Stimulated activated memory B cell treated with anti-CD40 and anti-IgM and Interleukin-4, amounts not matched to agents 10 μg/mL and 1 μg/mL and 100 μg/mL, for 72 hours (primary cell): ENCODE measurements at regions not wholly inside any gene's neighbourhood (a gene's known extent, or its start where the extent isn't known, plus 50 kb on each side); places are given as distances from the start of the nearest gene placed in this dataset.

Source experiments
- ATAC-seq: fragments of 150-1000 bp; cut with Tn5 transposase; 2 replicates; pipeline ENCODE4 v1.10.0; 2021
- H3K27ac Mint-ChIP-seq: one replicate; pipeline ENCODE4 v1.8.0; 2022; ENCODE audit warnings: mild to moderate bottlenecking, mixed read lengths
- H3K27me3 Mint-ChIP-seq: one replicate; pipeline ENCODE4 v1.8.0; 2022; ENCODE audit warnings: mixed read lengths
- H3K36me3 Mint-ChIP-seq: one replicate; pipeline ENCODE4 v1.8.0; 2022; ENCODE audit warnings: mixed read lengths
- H3K4me1 Mint-ChIP-seq: one replicate; pipeline ENCODE4 v1.8.0; 2022; ENCODE audit warnings: mixed read lengths
- H3K4me3 Mint-ChIP-seq: one replicate; pipeline ENCODE4 v1.8.0; 2022; ENCODE audit warnings: mild to moderate bottlenecking, moderate library complexity, mixed read lengths
- H3K9me3 Mint-ChIP-seq: one replicate; pipeline ENCODE4 v1.8.0; 2022; ENCODE audit warnings: mixed read lengths

DNA sequence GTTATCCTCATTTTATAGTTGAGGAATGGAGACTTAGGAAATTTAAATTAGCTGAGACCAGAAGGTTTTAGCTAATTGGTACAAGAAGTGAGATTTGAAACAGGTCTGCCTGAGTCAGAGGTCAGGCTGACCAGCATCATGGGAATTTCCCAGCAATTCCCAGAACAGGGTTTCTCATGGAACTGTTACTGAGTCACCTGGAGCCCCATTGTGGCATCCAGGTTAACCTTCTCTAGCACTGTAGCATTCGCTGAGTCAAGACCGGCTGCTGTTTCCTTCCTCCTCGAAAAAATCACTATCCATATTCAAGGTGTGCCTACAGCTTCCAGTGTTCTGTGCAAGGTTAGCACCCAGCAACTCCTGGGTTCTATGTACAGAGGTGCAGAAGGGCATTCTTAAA, 238.0 kb upstream of the MAN1A1 start:
- H3K4me3 Mint-ChIP-seq, result no peak overlapping the region
- no peak overlapping the region for H3K27ac Mint-ChIP-seq
- ATAC-seq, result no peak

DNA sequence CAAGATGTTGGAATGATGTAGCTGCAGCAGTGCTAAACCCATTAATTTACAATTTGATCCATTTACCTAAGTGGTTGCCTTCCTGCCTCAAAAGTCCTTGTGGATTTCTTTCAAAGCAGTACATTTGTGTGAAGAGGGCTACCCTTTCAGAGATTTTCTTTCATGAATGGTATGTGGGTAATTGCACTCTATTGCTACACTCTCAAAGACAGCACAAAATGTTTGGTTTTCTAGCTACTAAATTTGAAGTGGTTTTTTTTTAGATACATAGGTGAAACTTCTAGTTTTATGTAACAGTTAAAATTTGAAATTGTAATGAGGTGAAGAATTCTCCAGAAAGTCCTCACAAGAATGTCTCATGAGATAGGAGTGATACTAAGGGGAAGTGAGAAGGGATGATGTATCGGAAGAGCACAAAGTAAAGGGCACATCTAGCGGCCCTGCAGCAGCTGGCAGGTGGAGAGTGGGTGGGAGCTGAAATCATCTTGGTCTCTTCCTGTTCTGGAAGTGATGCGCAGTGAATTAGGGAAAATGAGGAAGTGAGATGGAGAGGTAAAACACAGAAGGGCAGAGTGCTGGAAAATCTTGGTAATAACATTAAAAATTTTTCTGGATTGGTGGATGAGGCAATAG, 236.8 kb upstream of the MAN1A1 start:
- peak; percentile 93 for ATAC-seq
- Mint-ChIP-seq H3K36me3 (no peaks in the 10 kb centered on the region), H3K9me3 (no peaks in the 10 kb centered on the region), H3K27ac (no peak overlapping the region), H3K4me3 (no peak overlapping the region), H3K27me3 (no peaks in the 10 kb centered on the region), H3K4me1 (peaks cover 7% of the 10 kb centered on the region)

More for the DNA sequence above, 238.0 kb upstream of the MAN1A1 start:
- Mint-ChIP-seq H3K36me3 (no peaks in the 10 kb centered on the region), H3K9me3 (no peaks in the 10 kb centered on the region), H3K27me3 (no peaks in the 10 kb centered on the region), H3K4me1 (peaks cover 7% of the 10 kb centered on the region)

DNA sequence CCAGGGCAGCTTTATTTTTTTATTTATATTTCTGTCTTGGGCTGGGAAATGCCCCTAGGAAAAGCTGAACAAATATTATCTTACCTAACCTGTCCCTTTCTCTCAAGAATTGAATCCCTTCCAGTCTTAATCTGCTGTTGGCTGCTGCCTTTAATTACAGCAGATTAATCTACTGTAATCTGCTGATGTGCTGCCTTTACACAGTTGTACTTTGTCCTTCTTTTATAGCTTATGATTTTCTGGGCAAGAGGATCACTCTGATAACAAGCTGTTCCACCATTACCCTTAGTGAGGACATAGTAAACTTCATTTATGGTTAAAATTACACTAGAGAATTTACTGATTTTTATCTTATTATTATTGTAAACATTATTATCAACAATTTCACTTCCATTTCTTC, 234.5 kb upstream of the MAN1A1 start:
- no peak overlapping the region for H3K4me3 Mint-ChIP-seq
- no peaks in the 10 kb centered on the region for H3K36me3 Mint-ChIP-seq
- H3K4me1 Mint-ChIP-seq, result peaks cover 7% of the 10 kb centered on the region
- ATAC-seq, result no peak
- no peaks in the 10 kb centered on the region for H3K27me3 Mint-ChIP-seq
- peak overlapping the region; percentile 59 for H3K27ac Mint-ChIP-seq
- no peaks in the 10 kb centered on the region for H3K9me3 Mint-ChIP-seq

DNA sequence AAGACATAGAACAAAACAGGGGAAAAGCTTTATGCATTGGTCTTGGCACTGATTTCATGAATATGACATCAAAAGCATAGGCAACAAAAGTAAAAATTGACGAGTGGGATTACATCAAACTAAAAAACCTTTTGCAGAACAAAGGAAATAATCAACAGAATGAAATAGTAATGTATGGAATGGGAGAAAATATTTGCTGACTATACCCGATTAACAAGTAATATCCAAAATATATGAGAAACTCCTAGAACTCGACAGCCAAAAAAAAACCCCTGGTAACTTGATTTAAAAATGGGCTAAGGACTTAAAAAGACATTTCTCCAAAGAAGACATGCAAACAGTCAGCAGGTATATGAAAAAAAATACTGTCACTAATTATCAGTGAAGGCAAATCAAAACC, 231.7 kb upstream of the MAN1A1 start:
- H3K4me3 Mint-ChIP-seq, result no peak overlapping the region
- H3K4me1 Mint-ChIP-seq, result peaks cover under 1% of the 10 kb centered on the region
- peaks cover 7% of the 10 kb centered on the region for H3K36me3 Mint-ChIP-seq
- no peak for ATAC-seq
- H3K9me3 Mint-ChIP-seq, result peaks cover 8% of the 10 kb centered on the region
- no peak overlapping the region for H3K27ac Mint-ChIP-seq
- H3K27me3 Mint-ChIP-seq, result no peaks in the 10 kb centered on the region

DNA sequence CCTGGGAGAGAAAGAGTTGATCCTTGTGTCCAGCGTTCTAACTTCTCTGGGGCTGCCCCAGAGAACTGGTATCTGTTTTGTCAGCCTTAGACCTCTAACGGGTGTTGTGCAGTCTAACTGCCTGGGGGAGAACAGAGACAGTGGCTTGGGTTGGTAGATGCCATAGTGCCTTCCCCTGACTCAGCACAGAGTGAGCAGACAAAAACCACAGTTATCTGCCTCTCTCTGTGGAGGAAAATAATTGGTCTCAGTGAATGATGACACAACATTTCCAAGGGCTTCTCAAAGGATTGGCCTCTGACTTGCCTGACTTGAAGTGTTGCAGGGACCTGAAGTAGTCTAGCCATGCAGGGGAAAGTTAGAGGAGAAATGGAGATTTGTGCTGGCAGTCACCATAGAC, 226.2 kb upstream of the MAN1A1 start:
- H3K9me3 Mint-ChIP-seq, result peaks cover 10% of the 10 kb centered on the region
- peaks cover 8% of the 10 kb centered on the region for H3K36me3 Mint-ChIP-seq
- H3K27ac Mint-ChIP-seq, result no peak overlapping the region

DNA sequence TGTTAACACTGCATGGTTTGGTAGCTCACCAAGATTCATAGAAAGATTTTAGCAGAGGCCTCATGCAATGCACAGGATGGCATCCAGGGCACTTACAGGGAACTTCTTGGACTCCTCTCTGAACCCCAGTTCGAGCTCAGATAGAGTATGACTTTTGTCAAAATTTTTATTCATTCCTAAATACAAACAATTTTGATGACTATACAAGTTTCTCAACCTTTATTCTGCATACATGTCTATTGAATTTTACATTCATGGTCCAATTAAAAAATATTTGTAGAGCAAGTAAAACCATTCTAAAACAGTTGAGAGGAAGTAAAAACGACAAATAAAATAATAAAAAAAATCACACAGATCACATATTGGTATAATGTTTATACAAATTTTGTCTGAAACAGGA, 219.0 kb upstream of the MAN1A1 start:
- no peaks in the 10 kb centered on the region for H3K4me1 Mint-ChIP-seq
- no peak overlapping the region for H3K27ac Mint-ChIP-seq
- H3K4me3 Mint-ChIP-seq, result no peak overlapping the region
- H3K36me3 Mint-ChIP-seq, result no peaks in the 10 kb centered on the region
- H3K27me3 Mint-ChIP-seq, result no peaks in the 10 kb centered on the region
- H3K9me3 Mint-ChIP-seq, result no peaks in the 10 kb centered on the region
- ATAC-seq, result no peak

More for the DNA sequence above, 226.2 kb upstream of the MAN1A1 start:
- Mint-ChIP-seq H3K27me3 (no peaks in the 10 kb centered on the region), H3K4me1 (no peaks in the 10 kb centered on the region), H3K4me3 (no peak overlapping the region)
- ATAC-seq, result no peak

DNA sequence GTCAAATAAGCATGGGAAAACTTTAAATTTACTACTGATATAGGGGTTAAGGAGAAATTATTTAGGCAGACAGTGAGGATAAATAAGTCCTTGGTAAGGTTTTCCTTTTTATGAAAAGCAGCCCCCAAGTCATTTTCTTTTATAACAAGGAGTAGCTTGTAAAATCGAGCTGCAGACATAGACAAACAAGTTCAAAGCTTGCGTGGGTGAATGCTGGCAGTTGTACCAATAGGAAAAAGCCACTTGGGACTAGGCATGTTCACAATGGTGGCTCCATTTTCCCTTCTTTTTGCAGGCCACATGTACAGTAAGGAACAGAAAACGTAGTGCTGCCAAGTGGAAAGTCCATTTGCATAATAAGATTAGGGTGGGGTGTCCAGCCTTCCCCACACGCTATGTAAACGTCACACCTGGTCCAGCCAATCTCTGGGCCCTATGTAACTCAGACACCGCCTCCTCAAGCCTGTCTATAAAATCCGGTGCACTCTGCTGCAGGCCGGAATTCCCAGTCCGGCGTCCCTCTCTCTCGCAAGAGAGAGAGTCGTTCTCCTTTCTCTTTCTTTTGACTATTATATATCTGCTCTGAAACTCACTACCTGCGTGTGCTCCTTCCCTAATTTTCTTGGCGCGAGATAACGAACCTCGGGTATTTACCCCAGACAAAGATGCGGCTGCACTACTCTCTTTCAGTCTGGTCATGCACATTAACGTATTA, 217.1 kb upstream of the MAN1A1 start:
- H3K27ac Mint-ChIP-seq, result no peak overlapping the region
- no peaks in the 10 kb centered on the region for H3K9me3 Mint-ChIP-seq
- ATAC-seq, result no peak
- no peaks in the 10 kb centered on the region for H3K36me3 Mint-ChIP-seq
- H3K27me3 Mint-ChIP-seq, result no peaks in the 10 kb centered on the region
- H3K4me3 Mint-ChIP-seq, result no peak overlapping the region
- no peaks in the 10 kb centered on the region for H3K4me1 Mint-ChIP-seq

DNA sequence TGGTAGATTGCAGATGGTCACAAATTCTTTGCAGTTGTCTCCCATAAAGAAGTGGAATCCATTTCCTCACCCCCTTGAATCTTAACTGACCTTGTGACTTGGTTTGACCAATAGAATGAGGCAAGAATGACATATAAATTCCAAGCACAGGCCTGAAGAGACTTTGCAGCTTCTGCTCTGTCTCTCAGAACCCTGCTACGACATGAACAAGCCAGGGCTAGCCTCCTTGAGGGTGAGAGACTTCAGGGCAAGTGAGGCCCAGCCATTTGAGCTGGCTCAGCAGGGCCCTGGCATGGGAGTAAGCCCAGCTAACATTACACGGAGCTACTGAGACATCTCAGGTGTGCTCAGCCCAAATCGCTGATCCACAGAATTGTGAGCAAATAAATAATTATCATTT, 216.3 kb upstream of the MAN1A1 start:
- Mint-ChIP-seq H3K36me3 (no peaks in the 10 kb centered on the region), H3K27ac (no peak overlapping the region)
- ATAC-seq, result no peak

DNA sequence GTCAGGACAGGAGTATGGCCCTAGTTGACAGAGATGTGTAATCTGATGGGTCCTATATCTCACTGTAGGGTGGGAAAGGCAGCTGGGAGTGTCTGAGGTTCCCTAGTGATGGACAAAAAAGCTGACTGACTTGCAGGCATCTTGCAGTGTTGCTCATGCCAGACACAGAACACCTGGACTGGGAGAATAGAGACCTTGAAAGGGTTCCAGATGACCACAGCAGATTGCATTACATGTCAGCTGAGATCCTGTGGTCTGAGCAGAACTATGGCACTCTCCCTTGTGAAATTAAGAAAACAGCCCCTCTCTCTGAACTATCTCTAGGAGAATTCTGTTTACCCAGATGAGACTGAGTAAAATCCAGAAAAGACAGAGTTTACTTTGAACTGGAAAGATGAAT, 212.6 kb upstream of the MAN1A1 start:
- Mint-ChIP-seq H3K27ac (no peak overlapping the region), H3K4me3 (no peak overlapping the region)
- peak; percentile 40 for ATAC-seq

More for the DNA sequence above, 216.3 kb upstream of the MAN1A1 start:
- Mint-ChIP-seq H3K27me3 (no peaks in the 10 kb centered on the region), H3K9me3 (no peaks in the 10 kb centered on the region), H3K4me1 (no peaks in the 10 kb centered on the region), H3K4me3 (no peak overlapping the region)

DNA sequence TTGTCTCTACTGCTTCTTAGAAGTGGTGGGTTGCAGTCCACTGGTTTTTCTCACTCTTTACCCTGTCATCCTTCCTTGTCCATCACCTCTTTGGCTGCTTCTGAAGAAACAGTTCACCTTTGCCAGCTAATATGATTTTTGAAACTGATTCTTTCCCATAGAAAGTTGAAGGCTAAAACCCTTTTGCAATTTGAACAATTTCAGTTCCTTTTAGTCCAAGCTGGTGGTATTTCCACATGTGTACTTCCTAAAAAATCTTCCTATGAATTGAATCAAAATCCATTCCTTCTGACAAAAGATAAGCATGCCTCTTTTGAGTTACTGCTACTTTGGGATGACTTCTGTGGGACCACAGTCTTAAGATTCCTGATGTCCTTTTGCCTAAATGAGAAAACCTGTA, 210.0 kb upstream of the MAN1A1 start:
- no peak overlapping the region for H3K27ac Mint-ChIP-seq
- H3K4me1 Mint-ChIP-seq, result no peaks in the 10 kb centered on the region
- ATAC-seq, result no peak
- H3K36me3 Mint-ChIP-seq, result peaks cover 2% of the 10 kb centered on the region
- no peak overlapping the region for H3K4me3 Mint-ChIP-seq
- no peaks in the 10 kb centered on the region for H3K27me3 Mint-ChIP-seq
- no peaks in the 10 kb centered on the region for H3K9me3 Mint-ChIP-seq

More for the DNA sequence above, 212.6 kb upstream of the MAN1A1 start:
- Mint-ChIP-seq H3K36me3 (no peaks in the 10 kb centered on the region), H3K27me3 (no peaks in the 10 kb centered on the region), H3K4me1 (no peaks in the 10 kb centered on the region), H3K9me3 (no peaks in the 10 kb centered on the region)

DNA sequence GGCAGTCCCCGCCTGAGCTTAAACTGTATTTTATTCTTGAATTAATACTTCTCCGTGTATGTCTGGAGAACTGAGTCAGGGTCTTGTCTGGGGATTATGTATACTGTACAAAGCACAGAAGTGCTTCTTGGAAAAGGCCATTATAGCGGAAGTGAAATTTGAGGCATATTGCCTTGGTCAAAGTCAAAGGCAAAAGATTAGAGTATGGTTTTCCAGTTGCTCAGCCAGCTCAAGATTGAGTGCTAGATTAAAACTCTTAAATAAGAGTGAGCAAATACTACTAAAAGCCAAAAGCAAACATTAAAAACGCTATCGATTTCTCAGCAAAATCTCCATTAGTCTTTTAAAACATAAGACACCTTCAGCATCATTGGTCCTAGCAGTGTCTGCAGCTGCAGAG, 207.7 kb upstream of the MAN1A1 start:
- Mint-ChIP-seq H3K27me3 (no peaks in the 10 kb centered on the region), H3K27ac (no peak overlapping the region), H3K4me1 (no peaks in the 10 kb centered on the region), H3K9me3 (peaks cover 7% of the 10 kb centered on the region), H3K36me3 (peaks cover 6% of the 10 kb centered on the region), H3K4me3 (no peak overlapping the region)
- ATAC-seq, result no peak

DNA sequence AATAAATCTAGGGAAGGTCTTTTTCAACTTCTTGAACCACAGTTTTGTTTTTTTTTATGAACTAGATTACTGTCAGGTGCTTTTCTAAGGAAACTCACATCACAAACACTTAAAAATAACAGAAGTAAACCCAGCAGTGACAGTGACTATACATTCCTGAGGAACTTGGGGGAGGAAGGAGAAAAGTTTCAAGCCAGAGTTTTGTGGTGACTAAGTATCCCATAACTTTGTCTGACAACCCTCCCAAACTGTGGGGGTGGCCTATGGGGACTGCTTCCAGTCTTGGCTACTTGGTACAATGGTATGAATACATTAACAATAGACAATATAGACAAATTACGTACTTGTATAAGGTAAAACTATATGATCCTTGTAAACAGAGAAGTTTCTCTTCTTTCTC, 202.5 kb upstream of the MAN1A1 start:
- Mint-ChIP-seq H3K4me3 (no peak overlapping the region), H3K36me3 (peaks cover 6% of the 10 kb centered on the region), H3K9me3 (peaks cover 7% of the 10 kb centered on the region), H3K4me1 (no peaks in the 10 kb centered on the region), H3K27me3 (no peaks in the 10 kb centered on the region), H3K27ac (no peak overlapping the region)
- ATAC-seq, result no peak

DNA sequence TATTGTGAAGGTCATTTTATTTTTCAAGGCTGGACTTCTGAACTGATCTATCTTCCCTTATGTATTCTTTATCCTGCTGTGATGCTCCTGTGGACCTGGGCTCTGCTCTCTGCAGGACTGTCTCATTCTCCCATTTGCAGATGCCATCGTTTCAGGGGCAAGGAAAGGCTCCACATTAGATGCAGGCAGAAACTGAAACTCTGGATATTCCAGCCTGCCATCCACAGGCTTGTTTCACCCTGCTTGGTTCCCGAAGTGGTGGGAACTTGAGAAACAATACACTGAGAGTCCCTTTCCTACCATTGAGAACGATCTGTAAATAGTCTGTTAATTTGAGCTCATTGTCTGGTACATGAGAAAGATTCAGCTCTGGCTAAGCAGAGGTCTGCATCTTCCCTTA, 197.5 kb upstream of the MAN1A1 start:
- Mint-ChIP-seq H3K4me3 (no peak overlapping the region), H3K27ac (no peak overlapping the region), H3K4me1 (no peaks in the 10 kb centered on the region), H3K27me3 (no peaks in the 10 kb centered on the region), H3K9me3 (no peaks in the 10 kb centered on the region), H3K36me3 (no peaks in the 10 kb centered on the region)
- ATAC-seq, result no peak

DNA sequence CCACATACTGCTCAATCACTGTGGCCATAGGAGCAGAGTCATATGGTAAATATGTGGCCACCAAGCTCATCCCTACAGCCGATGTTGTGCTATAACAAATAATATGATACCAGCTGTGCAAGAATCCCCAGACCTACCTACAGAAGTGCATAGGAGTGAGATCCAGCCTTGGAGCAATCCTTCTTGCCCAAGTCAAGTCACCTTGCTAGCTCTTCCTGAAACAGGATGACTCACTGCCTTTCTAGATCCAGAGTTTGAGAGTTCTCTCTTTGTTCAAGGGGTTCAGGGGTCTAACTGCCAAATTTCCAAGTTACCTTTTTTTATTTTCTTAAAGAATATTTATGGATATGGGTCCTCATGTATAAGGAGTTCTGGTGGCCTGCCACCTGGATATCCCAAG, 195.7 kb upstream of the MAN1A1 start:
- Mint-ChIP-seq H3K36me3 (no peaks in the 10 kb centered on the region), H3K4me3 (no peak overlapping the region), H3K9me3 (no peaks in the 10 kb centered on the region), H3K4me1 (no peaks in the 10 kb centered on the region), H3K27ac (no peak overlapping the region), H3K27me3 (no peaks in the 10 kb centered on the region)
- no peak for ATAC-seq

DNA sequence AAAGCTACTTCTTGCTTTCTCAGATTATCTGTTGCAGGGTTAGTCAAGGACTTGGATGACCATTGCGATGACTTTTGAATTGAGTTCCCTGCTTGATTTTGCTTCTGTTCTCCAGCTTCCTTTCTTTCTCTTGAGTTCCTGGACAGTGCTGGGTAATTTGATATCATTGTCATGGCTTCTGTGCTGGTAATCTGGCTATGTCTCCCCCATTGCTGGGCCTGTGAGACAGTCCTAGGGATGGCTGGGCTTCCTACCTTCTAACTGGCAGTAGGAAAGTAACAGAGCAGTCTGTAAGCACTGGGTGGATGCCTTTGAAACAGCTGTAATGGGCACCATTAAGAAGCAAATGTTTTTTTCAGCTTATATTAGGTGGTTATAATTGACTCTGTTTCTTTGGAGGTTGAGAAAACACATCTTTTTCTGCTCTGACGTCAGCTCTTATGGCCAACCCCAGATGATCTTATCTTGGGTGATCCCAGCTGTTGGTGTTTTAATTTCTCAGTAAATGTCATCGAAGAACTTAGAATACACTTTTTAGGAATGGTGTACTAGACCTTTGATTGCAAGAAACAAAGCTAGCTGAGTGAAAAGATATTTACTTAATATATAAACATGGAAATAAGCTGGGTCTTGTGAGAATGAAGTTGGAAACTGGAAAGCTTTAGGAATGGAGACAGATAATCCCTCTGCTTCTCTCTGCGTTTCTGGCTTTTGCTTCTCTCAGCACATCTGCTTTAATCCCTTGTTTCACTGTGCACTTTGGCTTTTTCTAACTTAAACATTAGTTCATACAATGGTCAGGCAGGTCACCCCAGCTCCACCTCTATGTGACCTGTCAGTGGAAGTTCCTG, 195.0 kb upstream of the MAN1A1 start:
- Mint-ChIP-seq H3K27ac (no peak overlapping the region), H3K36me3 (no peaks in the 10 kb centered on the region), H3K4me3 (no peak overlapping the region), H3K9me3 (no peaks in the 10 kb centered on the region), H3K4me1 (no peaks in the 10 kb centered on the region), H3K27me3 (no peaks in the 10 kb centered on the region)
- ATAC-seq, result no peak
